B cell (primary cell): ENCODE measurements at regions not wholly inside any gene's neighbourhood (a gene's known extent, or its start where the extent isn't known, plus 50 kb on each side); places are given as distances from the start of the nearest gene placed in this dataset.

Experiments used
- ATAC-seq: fragments of 200-7000 bp; cut with Tn5 transposase; one replicate; pipeline ENCODE4 v1.10.0; 2021; ENCODE audit warnings: low read depth, mild to moderate bottlenecking, moderate number of reproducible peaks, moderate library complexity
- CTCF ChIA-PET: fragments of 350-600 bp; sonication (Branson Sonifier 250); formaldehyde crosslinking; loops from one replicate; lab custom pipeline; 2021; ENCODE audit warnings: antibody characterized with exemption, inconsistent platforms; lab: Charles Lee
- POLR2A ChIA-PET: fragments of 350-600 bp; sonication (Branson Sonifier 250); formaldehyde crosslinking; loops from one replicate; lab custom pipeline; 2021; ENCODE audit warnings: antibody characterized with exemption; lab: Charles Lee
- DNase-seq: peaks from one replicate; pipeline ENCODE4 v3.0.0; 2013
- H2AFZ ChIP-seq: 2 replicates; pipeline ENCODE4 v1.6.1; 2012; ENCODE audit warnings: mild to moderate bottlenecking, low read depth, low read length; ENCODE audit not compliant: insufficient read depth, poor library complexity, severe bottlenecking
- H3K27ac ChIP-seq, 2 donors: 1 replicate in 1 of 2; 2 replicates in 1 of 2; pipeline ENCODE4 v1.5.1; 2012 to 2013; ENCODE audit warnings: low read length in 2 of 2, mild to moderate bottlenecking in 2 of 2, moderate library complexity in 1 of 2
- H3K27me3 ChIP-seq, 4 experiments: fragments of 200-600 bp in 1 of 4; sonication (generic) in 1 of 4; replicated peaks in 1 of 4; 1 replicate in 2 of 4; 2 replicates in 2 of 4; pipeline versions ENCODE4 v1.6.1 to v1.7.0; 2013 to 2016; ENCODE audit warnings: low read length in 3 of 4, mild to moderate bottlenecking in 2 of 4, mixed read lengths in 1 of 4, moderate library complexity in 1 of 4; ENCODE audit not compliant: insufficient read depth in 4 of 4, control insufficient read depth in 3 of 4; ENCODE audit errors: control extremely low read depth in 1 of 4
- H3K36me3 ChIP-seq, 2 experiments: replicated peaks in 1 of 2; 1 replicate in 1 of 2; 2 replicates in 1 of 2; pipeline versions ENCODE4 v1.6.1 to v1.7.1; 2013; ENCODE audit warnings: low read length in 1 of 2; ENCODE audit not compliant: insufficient read depth in 2 of 2, control insufficient read depth in 1 of 2; ENCODE audit errors: control extremely low read depth in 1 of 2, extremely low read depth in 1 of 2
- H3K4me1 ChIP-seq, 2 donors: fragments of 200-600 bp in 1 of 2; sonication (generic) in 1 of 2; 1 replicate in 1 of 2; 2 replicates in 1 of 2; pipeline versions ENCODE4 v1.5.1 to v1.6.1; 2013 to 2017; ENCODE audit warnings: low read length in 2 of 2; ENCODE audit not compliant: control insufficient read depth in 2 of 2, insufficient read depth in 2 of 2
- H3K4me2 ChIP-seq: replicated peaks from 2 replicates; pipeline ENCODE3; 2012; ENCODE audit warnings: mild to moderate bottlenecking, low read depth, low read length; ENCODE audit not compliant: poor library complexity, severe bottlenecking
- H3K4me3 ChIP-seq, 5 experiments: fragments of 200-600 bp in 1 of 5; sonication (generic) in 1 of 5; 1 replicate in 3 of 5; 2 replicates in 2 of 5; pipeline versions ENCODE4 v1.5.1 to v1.7.0; 2011 to 2016; ENCODE audit warnings: low read length in 4 of 5, mild to moderate bottlenecking in 4 of 5, low read depth in 2 of 5, control low read depth in 1 of 5, moderate library complexity in 1 of 5; ENCODE audit not compliant: insufficient read depth in 1 of 5; ENCODE audit errors: control extremely low read depth in 1 of 5, extremely low read depth in 1 of 5
- H3K79me2 ChIP-seq: fragments of 200-600 bp; sonication (generic); one replicate; pipeline ENCODE4 v1.6.0; 2016; ENCODE audit warnings: low read length; ENCODE audit not compliant: control insufficient read depth, insufficient read depth
- H3K9ac ChIP-seq: fragments of 200-600 bp; sonication (generic); 2 replicates; pipeline ENCODE4 v1.6.1; 2017; ENCODE audit warnings: mild to moderate bottlenecking, low read length, moderate library complexity
- H3K9me3 ChIP-seq, 3 donors: one replicate each; pipeline versions ENCODE4 v1.6.1 to v1.7.1; 2013; ENCODE audit warnings: low read length in 2 of 3; ENCODE audit not compliant: control insufficient read depth in 2 of 3, insufficient read depth in 1 of 3; ENCODE audit errors: control extremely low read depth in 1 of 3
- H4K20me1 ChIP-seq: 2 replicates; pipeline ENCODE4 v1.6.0; 2012; ENCODE audit warnings: mild to moderate bottlenecking, low read length; ENCODE audit not compliant: insufficient read depth, control insufficient read depth, poor library complexity, severe bottlenecking
- H3K27ac Mint-ChIP-seq: one replicate; pipeline ENCODE4 v1.8.0; 2021; ENCODE audit warnings: mixed read lengths
- H3K27me3 Mint-ChIP-seq: one replicate; pipeline ENCODE4 v1.8.0; 2021; ENCODE audit warnings: mixed read lengths
- H3K4me1 Mint-ChIP-seq: one replicate; pipeline ENCODE4 v1.8.0; 2021; ENCODE audit warnings: mixed read lengths
- H3K4me3 Mint-ChIP-seq: one replicate; pipeline ENCODE4 v1.8.0; 2021; ENCODE audit warnings: mixed read lengths
- H3K9me3 Mint-ChIP-seq: one replicate; pipeline ENCODE4 v1.8.0; 2022; ENCODE audit warnings: mixed read lengths; ENCODE audit not compliant: insufficient read depth
- EZH2 ChIP-seq: IDR thresholded peaks from 2 replicates; pipeline ENCODE4 v1.6.1; 2012; ENCODE audit warnings: borderline replicate concordance, low read depth, mild to moderate bottlenecking, moderate library complexity, low read length; ENCODE audit not compliant: insufficient read depth, poor library complexity, severe bottlenecking
- WGBS: methylation state at CpG from one replicate; pipeline ENCODE4 v1.1.5; 2013; ENCODE audit warnings: missing lambda C conversion rate; ENCODE audit not compliant: insufficient coverage; 5-methylcytosine and 5-hydroxymethylcytosine counted together
- intact Hi-C: fragments of 100-400 bp; cut with micrococcal nuclease; formaldehyde crosslinking; loops from one replicate; pipeline ENCODE4 v1.10.0; 2022
- TF ChIP-seq, protein P1 (sequence below): fragments of 200-600 bp; IDR thresholded peaks from one replicate; pipeline ENCODE4 v1.8.0; 2022; ENCODE audit warnings: antibody characterized with exemption, mild to moderate bottlenecking

GRCh38 chr5:174221436-174221835 is 175.9 kb downstream of the NSG2 start:
- ChIA-PET POLR2A (no interaction called here), CTCF (no interaction called here)
- 100% methylated on average over 1 of the region's 2 CpGs for WGBS
- no peak for ATAC-seq
- TF ChIP-seq, protein P1, sequence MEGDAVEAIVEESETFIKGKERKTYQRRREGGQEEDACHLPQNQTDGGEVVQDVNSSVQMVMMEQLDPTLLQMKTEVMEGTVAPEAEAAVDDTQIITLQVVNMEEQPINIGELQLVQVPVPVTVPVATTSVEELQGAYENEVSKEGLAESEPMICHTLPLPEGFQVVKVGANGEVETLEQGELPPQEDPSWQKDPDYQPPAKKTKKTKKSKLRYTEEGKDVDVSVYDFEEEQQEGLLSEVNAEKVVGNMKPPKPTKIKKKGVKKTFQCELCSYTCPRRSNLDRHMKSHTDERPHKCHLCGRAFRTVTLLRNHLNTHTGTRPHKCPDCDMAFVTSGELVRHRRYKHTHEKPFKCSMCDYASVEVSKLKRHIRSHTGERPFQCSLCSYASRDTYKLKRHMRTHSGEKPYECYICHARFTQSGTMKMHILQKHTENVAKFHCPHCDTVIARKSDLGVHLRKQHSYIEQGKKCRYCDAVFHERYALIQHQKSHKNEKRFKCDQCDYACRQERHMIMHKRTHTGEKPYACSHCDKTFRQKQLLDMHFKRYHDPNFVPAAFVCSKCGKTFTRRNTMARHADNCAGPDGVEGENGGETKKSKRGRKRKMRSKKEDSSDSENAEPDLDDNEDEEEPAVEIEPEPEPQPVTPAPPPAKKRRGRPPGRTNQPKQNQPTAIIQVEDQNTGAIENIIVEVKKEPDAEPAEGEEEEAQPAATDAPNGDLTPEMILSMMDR, result no peak
- no peak for TF ChIP-seq EZH2
- no peak for DNase-seq
- H3K4me3 ChIP-seq, result no peak overlapping the region
- no peaks in the 10 kb centered on the region for H3K79me2 ChIP-seq
- Mint-ChIP-seq H3K27me3 (peaks cover 8% of the 10 kb centered on the region), H3K4me3 (no peak overlapping the region), H3K9me3 (no peaks in the 10 kb centered on the region), H3K27ac (no peak overlapping the region), H3K4me1 (no peaks in the 10 kb centered on the region)
- H4K20me1 ChIP-seq, result no peaks in the 10 kb centered on the region
- intact Hi-C loops, result no loop called here
- H3K27me3 ChIP-seq, result no peaks in the 10 kb centered on the region
- peaks cover 0 to 10% (median 3%) of the 10 kb centered on the region in 3 donors for H3K9me3 ChIP-seq
- H3K4me2 ChIP-seq, result no peak overlapping the region
- H3K27ac ChIP-seq, result no peak overlapping the region
- H3K4me1 ChIP-seq, result no peaks in the 10 kb centered on the region
- no peaks in the 10 kb centered on the region for H3K36me3 ChIP-seq
- no peak overlapping the region for H3K9ac ChIP-seq
- H2AFZ ChIP-seq, result no peak overlapping the region

DNA sequence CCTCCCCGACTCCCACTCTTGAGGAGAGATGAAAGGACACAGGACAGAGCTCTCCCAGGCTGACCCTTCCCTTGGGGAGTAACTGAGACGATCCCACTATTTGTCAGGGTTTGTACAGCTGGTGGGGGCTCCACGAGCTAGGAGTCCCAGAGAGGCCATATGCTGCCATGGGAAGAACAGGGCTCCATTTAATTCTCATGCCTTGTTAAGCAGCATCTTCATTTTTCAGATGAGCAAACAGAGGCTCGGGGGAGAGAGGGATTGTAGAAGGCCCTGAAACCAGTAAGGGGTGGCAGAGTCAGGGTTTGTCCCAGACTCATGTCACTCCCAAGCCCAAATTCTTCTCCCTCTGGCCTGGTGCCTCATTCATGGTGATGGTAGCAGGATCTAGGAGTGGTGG is 176.4 kb downstream of the NSG2 start:
- DNase-seq (no peak), ATAC-seq (no peak)
- Histone ChIP-seq H3K9me3 (peaks cover 0 to 10% (median 3%) of the 10 kb centered on the region in 3 donors), H3K27ac (no peak overlapping the region), H3K4me3 (no peak overlapping the region), H3K79me2 (no peaks in the 10 kb centered on the region), H4K20me1 (no peaks in the 10 kb centered on the region), H2AFZ (no peak overlapping the region), H3K4me1 (no peaks in the 10 kb centered on the region), H3K36me3 (no peaks in the 10 kb centered on the region), H3K27me3 (no peaks in the 10 kb centered on the region), H3K9ac (no peak overlapping the region), H3K4me2 (no peak overlapping the region)
- POLR2A ChIA-PET, result no interaction called here
- no peak for TF ChIP-seq EZH2
- TF ChIP-seq, protein P1, result no peak
- Mint-ChIP-seq H3K4me3 (no peak overlapping the region), H3K4me1 (no peaks in the 10 kb centered on the region), H3K27me3 (peaks cover 13% of the 10 kb centered on the region), H3K27ac (no peak overlapping the region), H3K9me3 (no peaks in the 10 kb centered on the region)
- 100% methylated on average over 1 of the region's 4 CpGs for WGBS
- CTCF ChIA-PET, result no interaction called here
- intact Hi-C loops, result no loop called here
